HCT116 (cell line): ENCODE measurements at regions not wholly inside any gene's neighbourhood (a gene's known extent, or its start where the extent isn't known, plus 50 kb on each side); places are given as distances from the start of the nearest gene placed in this dataset.

Experiments
- ATAC-seq: fragments of 200-7000 bp; cut with Tn5 transposase; 2 replicates; pipeline ENCODE4 v1.9.1; 2020; ENCODE audit warnings: mild to moderate bottlenecking, moderate library complexity
- BruUV-seq: library from RNA; stranded (reverse); fragments of 400-500 nt; replicated peaks from 2 replicates; lab custom pipeline; 2021; lab: Mats Ljungman, UMichigan
- CTCF ChIA-PET: fragments of 300-600 bp; sonication (Branson Sonifier 250); formaldehyde crosslinking; loops from one replicate; lab custom pipeline; 2021; ENCODE audit warnings: antibody characterized with exemption; lab: Charles Lee
- POLR2A ChIA-PET: fragments of 300-600, 350-600 bp; sonication (Branson Sonifier 250); formaldehyde crosslinking; loops from one replicate; lab custom pipeline; 2021; ENCODE audit warnings: antibody characterized with exemption; lab: Charles Lee
- RAD21 ChIA-PET, 2 experiments: fragments of 300-600 bp; sonication (Branson Sonifier 250); formaldehyde crosslinking; loops; one replicate each; lab custom pipeline; 2023; ENCODE audit warnings: low total read pairs in 2 of 2; ENCODE audit not compliant: uncharacterized antibody in 2 of 2, unreplicated experiment in 2 of 2, low non-redundant PET in 1 of 2; lab: Charles Lee
- DNase-seq: peaks from one replicate; pipeline ENCODE4 v3.0.0-alpha.2; 2010; ENCODE audit warnings: low read depth, low spot score
- H2AFZ ChIP-seq: fragments of 200-600 bp; shearing (Covaris generic), sonication (generic); 2 replicates; pipeline ENCODE4 v1.6.1; 2017; ENCODE audit warnings: low read depth, mixed run types, mixed read lengths, antibody characterized with exemption, low read length; ENCODE audit not compliant: poor library complexity, severe bottlenecking
- H3K27ac ChIP-seq: 2 replicates; pipeline ENCODE4 v1.5.1; 2012; ENCODE audit warnings: low read depth, low read length
- H3K27me3 ChIP-seq: fragments of 200-600 bp; sonication (generic); 2 replicates; pipeline ENCODE4 v1.6.1; 2016; ENCODE audit warnings: mixed run types, low read length, mixed read lengths; ENCODE audit not compliant: insufficient read depth
- H3K36me3 ChIP-seq, 2 experiments: fragments of 200-500 bp in 1 of 2; fragments of 200-600 bp in 1 of 2; sonication (Bioruptor generic) in 1 of 2; sonication (generic) in 1 of 2; 2 replicates each; pipeline versions ENCODE4 v1.5.1 to v1.6.1; 2014 to 2016; ENCODE audit warnings: low read length in 2 of 2, inconsistent platforms in 1 of 2, mixed read lengths in 1 of 2, mixed run types in 1 of 2; ENCODE audit not compliant: insufficient read depth in 2 of 2, control insufficient read depth in 1 of 2
- H3K4me1 ChIP-seq, 2 experiments: fragments of 200-600 bp in 1 of 2; sonication (generic) in 1 of 2; 2 replicates each; pipeline versions ENCODE4 v1.5.1 to v1.6.1; 2012 to 2017; ENCODE audit warnings: low read length in 2 of 2, inconsistent platforms in 1 of 2, mild to moderate bottlenecking in 1 of 2, mixed read lengths in 1 of 2, mixed run types in 1 of 2, moderate library complexity in 1 of 2; ENCODE audit not compliant: insufficient read depth in 2 of 2, control insufficient read depth in 1 of 2
- H3K4me2 ChIP-seq: fragments of 200-600 bp; sonication (generic); 2 replicates; pipeline ENCODE4 v1.6.1; 2017; ENCODE audit warnings: mixed run types, low read length, mixed read lengths
- H3K4me3 ChIP-seq, 2 experiments: fragments of 200-600 bp in 1 of 2; sonication (generic) in 1 of 2; replicated peaks in 1 of 2; 2 replicates each; pipeline ENCODE4 v1.5.1; 2011 to 2016; ENCODE audit warnings: low read length in 2 of 2, control low read depth in 1 of 2, low read depth in 1 of 2, mild to moderate bottlenecking in 1 of 2, mixed read lengths in 1 of 2, mixed run types in 1 of 2
- H3K79me2 ChIP-seq: fragments of 200-600 bp; sonication (generic); 2 replicates; pipeline ENCODE4 v1.6.1; 2017; ENCODE audit warnings: mild to moderate bottlenecking, mixed run types, low read length, moderate library complexity, mixed read lengths; ENCODE audit not compliant: insufficient read depth
- H3K9ac ChIP-seq: fragments of 200-600 bp; sonication (generic); 2 replicates; pipeline ENCODE4 v1.6.1; 2016; ENCODE audit warnings: low read length, mixed read lengths
- H3K9me2 ChIP-seq: fragments of 200-600 bp; sonication (generic), shearing (Covaris generic); 2 replicates; pipeline ENCODE4 v1.6.1; 2017; ENCODE audit warnings: mixed run types, mild to moderate bottlenecking, moderate library complexity; ENCODE audit not compliant: insufficient read depth
- H3K9me3 ChIP-seq, 2 experiments: fragments of 200-500 bp in 1 of 2; fragments of 200-600 bp in 1 of 2; sonication (Bioruptor generic) in 1 of 2; sonication (generic) in 1 of 2; 2 replicates each; pipeline ENCODE4 v1.6.1; 2014 to 2017; ENCODE audit warnings: low read length in 2 of 2, mixed read lengths in 2 of 2, inconsistent platforms in 1 of 2, low read depth in 1 of 2, mild to moderate bottlenecking in 1 of 2, mixed run types in 1 of 2, moderate library complexity in 1 of 2; ENCODE audit not compliant: control insufficient read depth in 1 of 2, insufficient read depth in 1 of 2
- H4K20me1 ChIP-seq: fragments of 200-600 bp; sonication (generic), shearing (Covaris generic); 2 replicates; pipeline ENCODE4 v1.6.1; 2017; ENCODE audit warnings: mixed run types, mild to moderate bottlenecking, moderate library complexity; ENCODE audit not compliant: insufficient read depth
- EGR1 ChIP-seq: IDR thresholded peaks from 2 replicates; pipeline ENCODE4 v1.6.1; 2012; ENCODE audit warnings: low read depth
- ELF1 ChIP-seq: IDR thresholded peaks from 2 replicates; pipeline ENCODE4 v1.6.1; 2012; ENCODE audit warnings: low read depth, borderline replicate concordance
- EZH2phosphoT487 ChIP-seq: fragments of 200-600 bp; IDR thresholded peaks from 2 replicates; pipeline ENCODE4 v1.6.1; 2018; ENCODE audit warnings: antibody characterized with exemption, borderline replicate concordance
- FOSL1 ChIP-seq: IDR thresholded peaks from 2 replicates; pipeline ENCODE4 v1.6.1; 2012; ENCODE audit warnings: low read depth
- POLR2AphosphoS5 ChIP-seq: IDR thresholded peaks from 2 replicates; pipeline ENCODE4 v1.6.1; 2011; ENCODE audit warnings: mild to moderate bottlenecking, low read depth, low read length, moderate library complexity
- RAD21 ChIP-seq: IDR thresholded peaks from 2 replicates; pipeline ENCODE4 v1.6.1; 2012; ENCODE audit warnings: low read depth, mild to moderate bottlenecking
- SRF ChIP-seq: IDR thresholded peaks from 2 replicates; pipeline ENCODE4 v1.6.1; 2012; ENCODE audit warnings: low read depth
- TCF7L2 ChIP-seq: IDR thresholded peaks from 2 replicates; pipeline ENCODE4 v1.7.0; 2011; ENCODE audit warnings: borderline replicate concordance, inconsistent platforms; ENCODE audit not compliant: insufficient read depth, insufficient read length; ENCODE audit errors: extremely low read depth
- intact Hi-C: fragments of 100-400 bp; cut with micrococcal nuclease; formaldehyde crosslinking; loops from 2 replicates; pipeline ENCODE4 v1.10.0; 2022
- TF ChIP-seq, protein P1 (sequence below), 3 experiments: fragments of 200-600 bp in 1 of 3; sonication (generic) in 1 of 3; IDR thresholded peaks in 2 of 3; conservative IDR thresholded peaks in 1 of 3; 2 replicates each; pipeline ENCODE4 v1.5.1; 2012 to 2017; ENCODE audit warnings: low read depth in 2 of 3, low read length in 2 of 3, antibody characterized with exemption in 1 of 3, borderline replicate concordance in 1 of 3, control low read depth in 1 of 3, mild to moderate bottlenecking in 1 of 3, mixed read lengths in 1 of 3, mixed run types in 1 of 3, moderate library complexity in 1 of 3; ENCODE audit not compliant: insufficient read depth in 1 of 3
- TF ChIP-seq, protein P2 (sequence below): IDR thresholded peaks from 2 replicates; pipeline ENCODE4 v1.6.1; 2012; ENCODE audit warnings: low read depth
- TF ChIP-seq, protein P3 (sequence below): IDR thresholded peaks from 2 replicates; pipeline ENCODE4 v1.6.1; 2012
- TF ChIP-seq, protein P4 (sequence below): IDR thresholded peaks from 2 replicates; pipeline ENCODE4 v1.6.1; 2011; ENCODE audit warnings: mild to moderate bottlenecking, low read length, moderate library complexity; ENCODE audit not compliant: insufficient replicate concordance; ENCODE audit errors: extremely low read depth

DNA sequence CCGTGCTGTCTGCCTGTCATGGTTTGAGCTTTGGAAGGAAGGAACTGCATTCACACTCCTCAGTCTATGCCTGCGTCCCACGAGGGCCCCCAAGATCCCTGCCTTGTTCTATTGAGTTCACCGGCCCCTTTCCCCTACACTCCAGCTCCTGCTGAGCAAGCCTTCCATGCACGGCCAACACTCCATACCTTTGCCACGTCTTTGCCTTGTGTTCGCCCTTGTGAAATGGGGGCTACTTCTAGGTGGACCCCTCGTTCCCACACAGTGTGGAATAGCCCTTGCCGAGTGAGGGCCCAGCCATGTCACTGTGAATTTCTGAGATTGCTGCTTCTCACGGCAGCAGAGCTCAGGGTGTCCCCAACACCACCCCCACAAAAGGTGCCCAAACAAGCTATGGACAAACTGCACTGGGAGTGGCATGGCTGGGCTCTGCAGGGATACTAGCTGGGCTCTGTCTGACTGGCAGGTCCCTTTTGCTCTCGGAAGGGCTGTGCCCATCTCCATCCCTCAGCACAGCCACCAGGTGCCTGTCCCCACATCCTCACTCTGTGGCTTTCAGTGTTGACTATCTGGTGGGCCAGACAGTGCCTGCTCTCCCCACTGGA lies 67.9 kb upstream of the ADAMTS2 start (continued):
- TF ChIP-seq, protein P1, sequence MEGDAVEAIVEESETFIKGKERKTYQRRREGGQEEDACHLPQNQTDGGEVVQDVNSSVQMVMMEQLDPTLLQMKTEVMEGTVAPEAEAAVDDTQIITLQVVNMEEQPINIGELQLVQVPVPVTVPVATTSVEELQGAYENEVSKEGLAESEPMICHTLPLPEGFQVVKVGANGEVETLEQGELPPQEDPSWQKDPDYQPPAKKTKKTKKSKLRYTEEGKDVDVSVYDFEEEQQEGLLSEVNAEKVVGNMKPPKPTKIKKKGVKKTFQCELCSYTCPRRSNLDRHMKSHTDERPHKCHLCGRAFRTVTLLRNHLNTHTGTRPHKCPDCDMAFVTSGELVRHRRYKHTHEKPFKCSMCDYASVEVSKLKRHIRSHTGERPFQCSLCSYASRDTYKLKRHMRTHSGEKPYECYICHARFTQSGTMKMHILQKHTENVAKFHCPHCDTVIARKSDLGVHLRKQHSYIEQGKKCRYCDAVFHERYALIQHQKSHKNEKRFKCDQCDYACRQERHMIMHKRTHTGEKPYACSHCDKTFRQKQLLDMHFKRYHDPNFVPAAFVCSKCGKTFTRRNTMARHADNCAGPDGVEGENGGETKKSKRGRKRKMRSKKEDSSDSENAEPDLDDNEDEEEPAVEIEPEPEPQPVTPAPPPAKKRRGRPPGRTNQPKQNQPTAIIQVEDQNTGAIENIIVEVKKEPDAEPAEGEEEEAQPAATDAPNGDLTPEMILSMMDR (IDR thresholded peaks at IDR 0.05 in 2 of 3, conservative IDR thresholded peaks at IDR 0.05 in 1 of 3; ENCODE audit: borderline replicate concordance in 1 of 3, insufficient read depth in 1 of 3, low read depth in 2 of 3, low read length in 2 of 3) = no peak

DNA sequence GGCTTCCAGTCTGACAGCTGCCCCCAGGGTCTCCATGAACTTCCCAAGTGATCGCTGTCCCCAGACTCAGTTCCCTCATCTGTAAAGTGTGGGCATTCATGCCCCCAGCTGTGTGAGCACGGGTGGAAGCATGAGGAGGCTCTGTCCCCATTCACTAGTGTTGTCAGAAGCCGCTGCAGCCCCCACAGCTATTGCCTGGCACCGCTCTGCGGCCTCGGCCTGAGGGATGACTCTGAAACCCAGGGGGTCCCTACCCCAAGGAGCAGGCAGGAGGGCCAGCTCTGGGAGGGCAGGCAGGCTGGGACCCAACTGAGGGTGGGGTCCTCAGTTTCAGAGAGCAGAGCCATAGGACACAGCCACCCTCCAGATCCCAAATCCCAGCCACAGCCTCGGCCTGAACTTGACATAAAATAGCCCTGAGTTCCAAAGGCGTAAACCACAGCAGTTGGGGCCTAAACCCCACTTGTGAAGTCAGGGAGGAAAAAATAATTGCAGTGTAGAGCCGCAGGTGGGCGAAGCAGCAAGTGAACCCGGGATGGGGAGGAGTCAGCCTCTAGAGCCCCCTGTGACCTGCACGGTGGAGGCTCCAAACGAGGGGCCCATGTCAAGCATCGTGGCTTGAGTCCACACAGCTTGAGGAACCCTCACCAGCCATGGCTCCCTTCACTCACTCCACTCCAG lies 66.0 kb upstream of the ADAMTS2 start:
- H3K36me3 ChIP-seq = no peaks in the 10 kb centered on the region
- no peak for DNase-seq
- H3K9me2 ChIP-seq = no peaks in the 10 kb centered on the region
- no peak overlapping the region for H3K27ac ChIP-seq
- no peaks in the 10 kb centered on the region for H3K4me1 ChIP-seq
- H3K27me3 ChIP-seq = no peaks in the 10 kb centered on the region
- POLR2A ChIA-PET = no interaction called here
- no peak for ATAC-seq
- H3K9me3 ChIP-seq = no peaks in the 10 kb centered on the region
- H3K79me2 ChIP-seq = no peaks in the 10 kb centered on the region
- no peak overlapping the region for H3K4me2 ChIP-seq
- H2AFZ ChIP-seq = no peak overlapping the region
- H3K9ac ChIP-seq = no peak overlapping the region
- intact Hi-C loops = no loop called here
- RAD21 ChIA-PET = no interaction called here
- H3K4me3 ChIP-seq = no peak overlapping the region
- no peaks in the 10 kb centered on the region for H4K20me1 ChIP-seq
- CTCF ChIA-PET = no interaction called here
- BruUV-seq = no TSS peak
- TF ChIP-seq, protein P2, sequence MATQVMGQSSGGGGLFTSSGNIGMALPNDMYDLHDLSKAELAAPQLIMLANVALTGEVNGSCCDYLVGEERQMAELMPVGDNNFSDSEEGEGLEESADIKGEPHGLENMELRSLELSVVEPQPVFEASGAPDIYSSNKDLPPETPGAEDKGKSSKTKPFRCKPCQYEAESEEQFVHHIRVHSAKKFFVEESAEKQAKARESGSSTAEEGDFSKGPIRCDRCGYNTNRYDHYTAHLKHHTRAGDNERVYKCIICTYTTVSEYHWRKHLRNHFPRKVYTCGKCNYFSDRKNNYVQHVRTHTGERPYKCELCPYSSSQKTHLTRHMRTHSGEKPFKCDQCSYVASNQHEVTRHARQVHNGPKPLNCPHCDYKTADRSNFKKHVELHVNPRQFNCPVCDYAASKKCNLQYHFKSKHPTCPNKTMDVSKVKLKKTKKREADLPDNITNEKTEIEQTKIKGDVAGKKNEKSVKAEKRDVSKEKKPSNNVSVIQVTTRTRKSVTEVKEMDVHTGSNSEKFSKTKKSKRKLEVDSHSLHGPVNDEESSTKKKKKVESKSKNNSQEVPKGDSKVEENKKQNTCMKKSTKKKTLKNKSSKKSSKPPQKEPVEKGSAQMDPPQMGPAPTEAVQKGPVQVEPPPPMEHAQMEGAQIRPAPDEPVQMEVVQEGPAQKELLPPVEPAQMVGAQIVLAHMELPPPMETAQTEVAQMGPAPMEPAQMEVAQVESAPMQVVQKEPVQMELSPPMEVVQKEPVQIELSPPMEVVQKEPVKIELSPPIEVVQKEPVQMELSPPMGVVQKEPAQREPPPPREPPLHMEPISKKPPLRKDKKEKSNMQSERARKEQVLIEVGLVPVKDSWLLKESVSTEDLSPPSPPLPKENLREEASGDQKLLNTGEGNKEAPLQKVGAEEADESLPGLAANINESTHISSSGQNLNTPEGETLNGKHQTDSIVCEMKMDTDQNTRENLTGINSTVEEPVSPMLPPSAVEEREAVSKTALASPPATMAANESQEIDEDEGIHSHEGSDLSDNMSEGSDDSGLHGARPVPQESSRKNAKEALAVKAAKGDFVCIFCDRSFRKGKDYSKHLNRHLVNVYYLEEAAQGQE = no peak
- TF ChIP-seq, protein P3, sequence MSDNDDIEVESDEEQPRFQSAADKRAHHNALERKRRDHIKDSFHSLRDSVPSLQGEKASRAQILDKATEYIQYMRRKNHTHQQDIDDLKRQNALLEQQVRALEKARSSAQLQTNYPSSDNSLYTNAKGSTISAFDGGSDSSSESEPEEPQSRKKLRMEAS = no peak
- no peak for TF ChIP-seq SRF
- TF ChIP-seq TCF7L2 = no peak
- TF ChIP-seq ELF1 = no peak
- no peak for TF ChIP-seq EZH2phosphoT487
- no peak for TF ChIP-seq FOSL1
- TF ChIP-seq, protein P1 (IDR thresholded peaks at IDR 0.05 in 2 of 3, conservative IDR thresholded peaks at IDR 0.05 in 1 of 3; ENCODE audit: borderline replicate concordance in 1 of 3, insufficient read depth in 1 of 3, low read depth in 2 of 3, low read length in 2 of 3) = no peak
- TF ChIP-seq RAD21 = no peak
- TF ChIP-seq, protein P4, sequence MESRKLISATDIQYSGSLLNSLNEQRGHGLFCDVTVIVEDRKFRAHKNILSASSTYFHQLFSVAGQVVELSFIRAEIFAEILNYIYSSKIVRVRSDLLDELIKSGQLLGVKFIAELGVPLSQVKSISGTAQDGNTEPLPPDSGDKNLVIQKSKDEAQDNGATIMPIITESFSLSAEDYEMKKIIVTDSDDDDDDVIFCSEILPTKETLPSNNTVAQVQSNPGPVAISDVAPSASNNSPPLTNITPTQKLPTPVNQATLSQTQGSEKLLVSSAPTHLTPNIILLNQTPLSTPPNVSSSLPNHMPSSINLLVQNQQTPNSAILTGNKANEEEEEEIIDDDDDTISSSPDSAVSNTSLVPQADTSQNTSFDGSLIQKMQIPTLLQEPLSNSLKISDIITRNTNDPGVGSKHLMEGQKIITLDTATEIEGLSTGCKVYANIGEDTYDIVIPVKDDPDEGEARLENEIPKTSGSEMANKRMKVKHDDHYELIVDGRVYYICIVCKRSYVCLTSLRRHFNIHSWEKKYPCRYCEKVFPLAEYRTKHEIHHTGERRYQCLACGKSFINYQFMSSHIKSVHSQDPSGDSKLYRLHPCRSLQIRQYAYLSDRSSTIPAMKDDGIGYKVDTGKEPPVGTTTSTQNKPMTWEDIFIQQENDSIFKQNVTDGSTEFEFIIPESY = no peak
- TF ChIP-seq POLR2AphosphoS5 = no peak
- no peak for TF ChIP-seq EGR1
